ENCODE measurements at regions not wholly inside any gene's neighbourhood (a gene's known extent, or its start where the extent isn't known, plus 50 kb on each side); places are given as distances from the start of the nearest gene placed in this dataset.

- intact Hi-C loops (cut with micrococcal nuclease; ENCODE audit: unreplicated experiment) (no loop called here), in situ Hi-C loops (cut with HindIII; ENCODE audit: extremely low pct_ligation_motif_present, low pct_unique_long_range_greater_than_20kb) (no loop called here)
- POLR2A ChIA-PET = no interaction called here
- Histone ChIP-seq H2AFZ (ENCODE audit: low read length) (no peak overlapping the region), H3K4me2 (ENCODE audit: low read depth, low read length) (no peak overlapping the region), H3K9ac (ENCODE audit: insufficient read depth, low read depth, low read length) (no peak overlapping the region), H3K27me3 (ENCODE audit: control insufficient read depth in 1 of 2, insufficient read depth in 2 of 2, low read length in 2 of 2) (no peaks in the 10 kb centered on the region), H3K79me2 (ENCODE audit: insufficient read depth, low read length) (no peaks in the 10 kb centered on the region), H3K9me3 (ENCODE audit: low read length) (peaks cover 15% of the 10 kb centered on the region), H3K4me1 (ENCODE audit: insufficient read depth, low read length) (no peaks in the 10 kb centered on the region), H4K20me1 (ENCODE audit: insufficient read depth, low read length) (no peaks in the 10 kb centered on the region), H3K27ac (ENCODE audit: extremely low read length, insufficient read depth, low read length) (no peak overlapping the region), H3K4me3 (replicated peaks in 1 of 3; ENCODE audit: insufficient read depth in 1 of 3, low read depth in 2 of 3, low read length in 3 of 3) (no peak overlapping the region), H3K36me3 (replicated peaks in 1 of 2; ENCODE audit: control insufficient read depth in 1 of 2, insufficient read depth in 2 of 2, low read length in 2 of 2) (no peaks in the 10 kb centered on the region)
- CTCF ChIA-PET (ENCODE audit: low intra/inter-chr PET ratio, low total read pairs) = no interaction called here
- DNase-seq (ENCODE audit: low spot score) (no peak), FAIRE-seq (no peak), ATAC-seq (no peak)
- no peak for TF ChIP-seq ZNF441 (CRISPR knock-in tag; IDR thresholded peaks at IDR 0.05; ENCODE audit: borderline replicate concordance)
- no peak for TF ChIP-seq CBX2 (IDR thresholded peaks at IDR 0.05; ENCODE audit: low read depth, low read length)
- no peak for TF ChIP-seq CBX2 (CRISPR knock-in tag; IDR thresholded peaks at IDR 0.05; ENCODE audit: low read depth)
- no peak for TF ChIP-seq NAIF1 (CRISPR knock-in tag; IDR thresholded peaks at IDR 0.05; ENCODE audit: borderline replicate concordance)
- TF ChIP-seq, protein P1, sequence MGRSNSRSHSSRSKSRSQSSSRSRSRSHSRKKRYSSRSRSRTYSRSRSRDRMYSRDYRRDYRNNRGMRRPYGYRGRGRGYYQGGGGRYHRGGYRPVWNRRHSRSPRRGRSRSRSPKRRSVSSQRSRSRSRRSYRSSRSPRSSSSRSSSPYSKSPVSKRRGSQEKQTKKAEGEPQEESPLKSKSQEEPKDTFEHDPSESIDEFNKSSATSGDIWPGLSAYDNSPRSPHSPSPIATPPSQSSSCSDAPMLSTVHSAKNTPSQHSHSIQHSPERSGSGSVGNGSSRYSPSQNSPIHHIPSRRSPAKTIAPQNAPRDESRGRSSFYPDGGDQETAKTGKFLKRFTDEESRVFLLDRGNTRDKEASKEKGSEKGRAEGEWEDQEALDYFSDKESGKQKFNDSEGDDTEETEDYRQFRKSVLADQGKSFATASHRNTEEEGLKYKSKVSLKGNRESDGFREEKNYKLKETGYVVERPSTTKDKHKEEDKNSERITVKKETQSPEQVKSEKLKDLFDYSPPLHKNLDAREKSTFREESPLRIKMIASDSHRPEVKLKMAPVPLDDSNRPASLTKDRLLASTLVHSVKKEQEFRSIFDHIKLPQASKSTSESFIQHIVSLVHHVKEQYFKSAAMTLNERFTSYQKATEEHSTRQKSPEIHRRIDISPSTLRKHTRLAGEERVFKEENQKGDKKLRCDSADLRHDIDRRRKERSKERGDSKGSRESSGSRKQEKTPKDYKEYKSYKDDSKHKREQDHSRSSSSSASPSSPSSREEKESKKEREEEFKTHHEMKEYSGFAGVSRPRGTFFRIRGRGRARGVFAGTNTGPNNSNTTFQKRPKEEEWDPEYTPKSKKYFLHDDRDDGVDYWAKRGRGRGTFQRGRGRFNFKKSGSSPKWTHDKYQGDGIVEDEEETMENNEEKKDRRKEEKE (IDR thresholded peaks at IDR 0.05) = no peak
- TF ChIP-seq TRAFD1 (CRISPR knock-in tag; IDR thresholded peaks at IDR 0.05; ENCODE audit: borderline replicate concordance) = no peak
- TF ChIP-seq SAFB2 (CRISPR knock-in tag; IDR thresholded peaks at IDR 0.05; ENCODE audit: borderline replicate concordance, low read depth) = no peak
- no peak for TF ChIP-seq TEAD2 (CRISPR knock-in tag; IDR thresholded peaks at IDR 0.05)
- BruUV-seq (replicated peaks) = no TSS peak
- WGBS (ENCODE audit: low lambda C conversion rate) = 5% methylated on average over 2 of the region's 2 CpGs
Measured at GRCh38 chr3:166526881-166527280, 689.7 kb upstream of the BCHE start.

All from HepG2 (cell line).